ENCODE measurements at regions not wholly inside any gene's neighbourhood (a gene's known extent, or its start where the extent isn't known, plus 50 kb on each side); places are given as distances from the start of the nearest gene placed in this dataset.
"Not testable (repeated sequence)": the region's sequence is repeated elsewhere in the genome, so short reads cannot be mapped to it uniquely, and the experiment has no call there.

DNA sequence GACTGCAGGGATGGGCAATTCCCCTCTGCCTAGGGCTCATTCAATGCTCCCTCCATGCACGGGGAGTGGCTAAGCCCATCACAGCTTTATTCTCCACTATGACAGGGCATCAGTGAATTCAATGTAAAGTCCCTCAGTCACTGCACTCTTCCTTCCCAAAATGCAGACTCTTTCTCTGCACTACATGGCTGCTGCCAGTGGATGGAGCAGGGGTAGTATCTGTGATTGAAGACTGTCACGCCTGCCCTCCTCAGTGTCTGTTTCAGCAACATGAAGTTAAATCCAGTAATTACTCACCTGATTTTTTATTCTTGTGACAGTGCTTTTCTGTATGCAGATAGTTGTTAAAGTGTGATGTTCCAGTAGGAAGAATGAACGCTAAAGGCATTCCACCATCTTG, 1323.2 kb downstream of the AMY1C start:
- TF ChIP-seq, protein P1, sequence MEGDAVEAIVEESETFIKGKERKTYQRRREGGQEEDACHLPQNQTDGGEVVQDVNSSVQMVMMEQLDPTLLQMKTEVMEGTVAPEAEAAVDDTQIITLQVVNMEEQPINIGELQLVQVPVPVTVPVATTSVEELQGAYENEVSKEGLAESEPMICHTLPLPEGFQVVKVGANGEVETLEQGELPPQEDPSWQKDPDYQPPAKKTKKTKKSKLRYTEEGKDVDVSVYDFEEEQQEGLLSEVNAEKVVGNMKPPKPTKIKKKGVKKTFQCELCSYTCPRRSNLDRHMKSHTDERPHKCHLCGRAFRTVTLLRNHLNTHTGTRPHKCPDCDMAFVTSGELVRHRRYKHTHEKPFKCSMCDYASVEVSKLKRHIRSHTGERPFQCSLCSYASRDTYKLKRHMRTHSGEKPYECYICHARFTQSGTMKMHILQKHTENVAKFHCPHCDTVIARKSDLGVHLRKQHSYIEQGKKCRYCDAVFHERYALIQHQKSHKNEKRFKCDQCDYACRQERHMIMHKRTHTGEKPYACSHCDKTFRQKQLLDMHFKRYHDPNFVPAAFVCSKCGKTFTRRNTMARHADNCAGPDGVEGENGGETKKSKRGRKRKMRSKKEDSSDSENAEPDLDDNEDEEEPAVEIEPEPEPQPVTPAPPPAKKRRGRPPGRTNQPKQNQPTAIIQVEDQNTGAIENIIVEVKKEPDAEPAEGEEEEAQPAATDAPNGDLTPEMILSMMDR (IDR thresholded peaks at IDR 0.05) = peak; percentile 20
- no peak for TF ChIP-seq ZFX (IDR thresholded peaks at IDR 0.05; ENCODE audit: borderline replicate concordance)
- no peak overlapping the region for H3K27ac ChIP-seq

DNA sequence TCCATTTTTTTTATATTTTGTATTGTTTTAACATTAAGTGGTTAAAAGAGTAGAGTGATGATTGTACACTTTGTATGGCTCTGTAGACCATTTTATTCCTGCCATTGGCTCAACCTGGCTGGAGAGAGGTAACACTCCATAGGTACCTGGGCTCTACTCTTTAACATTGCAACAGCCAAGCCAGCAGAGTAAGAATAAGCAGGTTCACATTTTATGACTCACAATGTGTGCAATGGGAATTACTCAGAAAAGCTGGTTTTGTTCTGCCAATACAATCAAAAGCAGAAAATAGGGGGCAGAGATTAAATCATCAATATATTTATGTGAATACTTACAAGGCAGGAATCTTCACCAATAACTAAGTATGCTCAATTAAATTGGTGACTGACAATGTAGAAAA, 1324.0 kb downstream of the AMY1C start:
- no peak overlapping the region for H3K27ac ChIP-seq
- no peak for TF ChIP-seq ZFX (IDR thresholded peaks at IDR 0.05; ENCODE audit: borderline replicate concordance)
- TF ChIP-seq, protein P1 (IDR thresholded peaks at IDR 0.05) = no peak

- no peak for TF ChIP-seq ZFX (IDR thresholded peaks at IDR 0.05; ENCODE audit: borderline replicate concordance)
- TF ChIP-seq, protein P1 (IDR thresholded peaks at IDR 0.05) = no peak
Measured at GRCh38 chr1:105083611-105084010, 1333.9 kb downstream of the AMY1C start.

DNA sequence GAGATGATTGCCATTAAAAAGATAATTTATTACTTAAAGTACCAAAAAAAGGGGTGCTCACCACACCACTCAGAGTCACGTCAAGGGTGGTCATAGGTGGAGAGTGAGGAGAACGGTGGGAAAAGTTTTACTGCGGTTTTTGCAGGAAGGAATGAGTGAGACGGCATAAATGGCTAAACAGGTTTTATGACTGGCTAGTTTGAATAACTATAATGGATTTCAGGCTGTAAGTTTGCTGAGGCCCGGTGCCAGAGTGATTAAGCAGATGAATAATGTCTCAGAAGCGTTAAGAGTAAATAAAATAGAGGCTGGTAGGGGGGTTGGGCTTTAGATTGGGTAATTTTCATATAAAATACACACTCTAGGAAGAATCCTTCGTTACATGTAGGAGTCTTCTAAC, 1337.8 kb downstream of the AMY1C start:
- H3K27ac ChIP-seq = peak overlapping the region; percentile 45
- TF ChIP-seq ZFX (IDR thresholded peaks at IDR 0.05; ENCODE audit: borderline replicate concordance) = no peak
- TF ChIP-seq, protein P1 (IDR thresholded peaks at IDR 0.05) = no peak

More at GRCh38 chr1:105083611-105084010, 1333.9 kb downstream of the AMY1C start:
- no peak overlapping the region; the same call in 1 of the 2 replicates for H3K27ac ChIP-seq

DNA sequence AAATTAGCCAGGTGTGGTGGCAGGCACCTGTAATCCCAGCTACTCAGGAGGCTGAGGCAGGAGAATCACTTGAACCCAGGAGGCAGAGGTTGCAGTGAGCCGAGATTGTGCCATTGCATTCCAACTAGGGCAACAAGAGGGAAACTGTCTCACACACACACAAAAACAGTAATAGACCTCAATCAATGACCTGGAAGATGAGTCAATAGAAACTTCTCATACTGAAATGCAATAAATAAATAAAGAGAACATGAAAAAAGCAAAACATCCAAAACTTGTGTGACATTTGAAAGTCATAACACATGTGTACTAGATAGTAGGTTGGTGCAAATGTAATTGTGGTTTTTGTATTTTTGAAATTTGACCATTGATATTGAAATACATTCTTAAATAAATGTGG, 1338.5 kb downstream of the AMY1C start:
- H3K27ac ChIP-seq = peak overlapping the region; percentile 45; the same call in 1 of the 2 replicates
- TF ChIP-seq, protein P1 (IDR thresholded peaks at IDR 0.05) = no peak
- no peak for TF ChIP-seq ZFX (IDR thresholded peaks at IDR 0.05; ENCODE audit: borderline replicate concordance)

DNA sequence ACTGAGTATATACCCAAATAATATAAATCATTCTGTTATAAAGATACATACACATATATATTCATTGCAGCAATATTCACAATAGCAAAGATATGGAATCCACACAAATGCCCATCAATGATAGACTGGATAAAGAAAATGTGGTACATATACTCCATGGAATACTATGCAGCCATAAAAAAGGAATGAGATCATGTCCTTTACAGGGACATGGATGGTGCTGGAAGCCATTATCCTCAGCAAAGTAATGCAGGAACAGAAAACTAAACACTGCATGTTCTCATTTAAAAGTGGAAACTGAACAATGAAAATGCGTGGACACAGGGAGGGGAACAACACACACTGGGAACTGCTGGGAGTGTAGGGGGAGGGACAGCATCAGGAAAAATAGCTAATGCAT, 1344.2 kb downstream of the AMY1C start:
- not testable (repeated sequence) for H3K27ac ChIP-seq

- H3K27ac ChIP-seq = no peak overlapping the region
- no peak for TF ChIP-seq ZFX (IDR thresholded peaks at IDR 0.05; ENCODE audit: borderline replicate concordance)
- TF ChIP-seq, protein P1 (IDR thresholded peaks at IDR 0.05) = no peak
Measured at GRCh38 chr1:105100102-105100501, 1350.4 kb downstream of the AMY1C start.

DNA sequence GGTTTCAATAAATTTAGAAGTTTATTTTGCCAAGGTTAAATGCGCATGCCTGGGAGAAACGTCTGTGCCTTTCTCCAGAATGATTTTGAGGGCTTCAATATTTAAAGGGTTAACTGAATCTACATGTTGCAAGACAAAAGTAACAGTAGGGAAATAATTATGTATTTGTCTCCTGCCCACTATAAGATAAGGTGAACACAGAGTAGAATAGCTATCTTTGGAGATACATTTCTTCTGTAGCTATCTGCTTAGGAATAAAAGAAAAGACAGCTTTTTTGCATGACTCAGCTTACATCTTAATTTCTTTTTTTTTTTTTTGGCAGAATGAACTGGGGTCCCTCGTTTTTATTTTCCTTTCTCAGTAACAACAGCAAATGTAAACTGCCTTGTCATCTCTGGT, 1351.6 kb downstream of the AMY1C start:
- TF ChIP-seq ZFX (IDR thresholded peaks at IDR 0.05; ENCODE audit: borderline replicate concordance) = no peak
- TF ChIP-seq, protein P1 (IDR thresholded peaks at IDR 0.05) = no peak
- H3K27ac ChIP-seq = no peak overlapping the region
